ENCODE measurements at regions not wholly inside any gene's neighbourhood (a gene's known extent, or its start where the extent isn't known, plus 50 kb on each side); places are given as distances from the start of the nearest gene placed in this dataset.
"Not testable (repeated sequence)": the region's sequence is repeated elsewhere in the genome, so short reads cannot be mapped to it uniquely, and the experiment has no call there.

DNA sequence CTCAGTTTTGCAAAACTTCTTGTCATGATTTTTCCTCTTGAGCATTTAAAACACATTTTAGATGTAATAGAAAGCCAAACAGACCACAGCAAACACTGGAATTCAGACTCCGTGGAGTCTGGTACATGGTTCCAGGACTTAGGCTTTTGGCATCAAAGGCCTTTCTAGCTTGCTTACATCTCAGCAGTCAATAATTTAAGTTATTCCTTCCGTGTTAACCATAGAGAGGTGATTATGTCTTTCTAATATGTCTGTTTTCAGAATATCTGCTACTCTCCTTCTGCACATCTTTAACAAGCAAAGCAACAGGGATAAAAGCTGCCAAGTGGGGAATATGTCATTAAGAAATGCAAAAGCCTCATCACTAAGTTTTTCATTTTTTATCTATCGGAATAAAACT is 171.7 kb upstream of the CRBN start:
- Mint-ChIP-seq H3K9me3 (no peaks in the 10 kb centered on the region), H3K27ac (no peak overlapping the region), H3K4me1 (ENCODE audit: low read depth) (no peaks in the 10 kb centered on the region), H3K36me3 (ENCODE audit: low read depth) (no peaks in the 10 kb centered on the region), H3K27me3 (ENCODE audit: low read depth) (no peaks in the 10 kb centered on the region), H3K4me3 (ENCODE audit: low read depth) (no peak overlapping the region)
- intact Hi-C loops (cut with micrococcal nuclease): no loop called here
- DNase-seq (ENCODE audit: low spot score): no peak

DNA sequence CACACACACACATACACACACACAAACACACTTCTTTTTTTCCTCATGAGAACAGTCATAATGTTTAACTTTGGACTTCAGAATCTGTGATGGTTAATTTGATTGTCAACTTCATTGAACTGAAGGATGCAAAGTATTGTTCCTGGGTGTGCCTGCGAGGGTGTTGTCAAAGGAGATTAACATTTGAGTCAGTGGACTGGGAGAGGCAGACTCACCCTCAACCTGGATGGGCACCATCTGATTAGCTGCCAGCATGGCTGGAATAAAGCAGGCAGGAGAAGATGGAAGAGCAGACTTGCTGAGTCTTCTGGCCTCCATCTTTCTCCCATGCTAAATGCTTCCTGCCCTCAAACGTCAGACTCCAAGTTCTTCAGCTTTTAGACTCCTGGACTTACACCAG is 167.6 kb upstream of the CRBN start:
- H3K27me3 Mint-ChIP-seq (ENCODE audit: low read depth); intact Hi-C loops (cut with micrococcal nuclease); H3K4me1 Mint-ChIP-seq (ENCODE audit: low read depth); H3K36me3 Mint-ChIP-seq (ENCODE audit: low read depth); H3K4me3 Mint-ChIP-seq (ENCODE audit: low read depth); H3K27ac Mint-ChIP-seq; DNase-seq (ENCODE audit: low spot score); H3K9me3 Mint-ChIP-seq: not testable (repeated sequence)

DNA sequence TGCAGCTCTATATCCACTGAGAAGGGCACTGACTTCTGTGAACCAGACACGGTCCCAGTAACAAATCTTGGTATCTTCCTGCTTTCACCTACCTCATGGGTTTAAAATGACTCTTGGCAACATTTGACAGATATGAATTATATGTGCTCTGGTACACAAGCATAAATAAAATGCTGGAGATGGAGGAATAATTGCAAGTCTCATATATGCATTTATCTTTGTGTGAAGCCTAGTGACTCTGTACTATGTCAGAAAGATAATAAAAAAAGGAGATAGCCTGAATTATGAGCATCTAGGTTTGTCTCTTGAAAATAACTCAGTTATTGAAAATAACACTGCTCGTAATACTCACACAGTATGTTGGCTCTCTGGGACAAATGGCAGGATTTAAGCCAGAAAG is 167.1 kb upstream of the CRBN start:
- no peaks in the 10 kb centered on the region for H3K27me3 Mint-ChIP-seq (ENCODE audit: low read depth)
- no peaks in the 10 kb centered on the region for H3K36me3 Mint-ChIP-seq (ENCODE audit: low read depth)
- no peaks in the 10 kb centered on the region for H3K4me1 Mint-ChIP-seq (ENCODE audit: low read depth)
- intact Hi-C loops (cut with micrococcal nuclease): no loop called here
- no peaks in the 10 kb centered on the region for H3K9me3 Mint-ChIP-seq
- no peak overlapping the region for H3K4me3 Mint-ChIP-seq (ENCODE audit: low read depth)
- H3K27ac Mint-ChIP-seq: no peak overlapping the region
- DNase-seq (ENCODE audit: low spot score): no peak

- DNase-seq (ENCODE audit: low spot score): no peak
These were observed 162.7 kb upstream of the CRBN start for GRCh38 chr3:3342141-3342540.

GRCh38 chr3:3340965-3341895 is 161.7 kb upstream of the CRBN start:
- Mint-ChIP-seq H3K36me3 (ENCODE audit: low read depth) (no peaks in the 10 kb centered on the region), H3K4me1 (ENCODE audit: low read depth) (no peaks in the 10 kb centered on the region), H3K27me3 (ENCODE audit: low read depth) (no peaks in the 10 kb centered on the region), H3K9me3 (no peaks in the 10 kb centered on the region), H3K4me3 (ENCODE audit: low read depth) (no peak overlapping the region), H3K27ac (no peak overlapping the region)
- intact Hi-C loops (cut with micrococcal nuclease): no loop called here
- no peak for DNase-seq (ENCODE audit: low spot score)

More at GRCh38 chr3:3342141-3342540, 162.7 kb upstream of the CRBN start:
- Mint-ChIP-seq H3K27ac (no peak overlapping the region), H3K36me3 (ENCODE audit: low read depth) (no peaks in the 10 kb centered on the region), H3K9me3 (no peaks in the 10 kb centered on the region), H3K4me1 (ENCODE audit: low read depth) (no peaks in the 10 kb centered on the region), H3K27me3 (ENCODE audit: low read depth) (no peaks in the 10 kb centered on the region), H3K4me3 (ENCODE audit: low read depth) (no peak overlapping the region)
- intact Hi-C loops (cut with micrococcal nuclease): no loop called here

DNA sequence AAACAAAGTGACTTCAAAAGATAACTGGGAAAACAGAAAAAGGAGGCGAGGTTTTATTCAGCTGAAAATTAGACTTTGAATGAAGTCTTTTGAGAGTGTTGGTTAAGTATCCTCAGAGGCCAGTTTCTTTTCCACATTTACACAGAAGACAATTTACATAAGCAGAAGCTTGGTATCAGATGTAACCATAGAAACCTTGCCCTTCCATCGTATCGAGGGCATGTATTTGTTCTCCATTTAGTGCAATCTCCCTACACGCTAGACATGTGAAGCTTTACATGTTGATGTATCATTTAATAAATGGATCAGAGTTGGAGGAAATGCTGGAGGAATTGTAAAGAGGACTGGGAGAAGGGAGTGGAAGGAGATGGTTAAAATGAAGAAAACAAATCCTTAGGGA is 161.0 kb upstream of the CRBN start:
- H3K4me3 Mint-ChIP-seq (ENCODE audit: low read depth): no peak overlapping the region
- no peaks in the 10 kb centered on the region for H3K9me3 Mint-ChIP-seq
- intact Hi-C loops (cut with micrococcal nuclease): no loop called here
- H3K4me1 Mint-ChIP-seq (ENCODE audit: low read depth): no peaks in the 10 kb centered on the region
- no peaks in the 10 kb centered on the region for H3K27me3 Mint-ChIP-seq (ENCODE audit: low read depth)
- DNase-seq (ENCODE audit: low spot score): no peak
- no peaks in the 10 kb centered on the region for H3K36me3 Mint-ChIP-seq (ENCODE audit: low read depth)
- no peak overlapping the region for H3K27ac Mint-ChIP-seq

GRCh38 chr3:3335903-3336302 is 156.4 kb upstream of the CRBN start:
- Mint-ChIP-seq H3K4me3 (ENCODE audit: low read depth) (no peak overlapping the region), H3K27me3 (ENCODE audit: low read depth) (no peaks in the 10 kb centered on the region), H3K27ac (no peak overlapping the region), H3K4me1 (ENCODE audit: low read depth) (no peaks in the 10 kb centered on the region), H3K36me3 (ENCODE audit: low read depth) (no peaks in the 10 kb centered on the region), H3K9me3 (no peaks in the 10 kb centered on the region)
- DNase-seq (ENCODE audit: low spot score): no peak
- intact Hi-C loops (cut with micrococcal nuclease): no loop called here

GRCh38 chr3:3334491-3334890 is 155.0 kb upstream of the CRBN start:
- intact Hi-C loops (cut with micrococcal nuclease): no loop called here
- H3K4me3 Mint-ChIP-seq (ENCODE audit: low read depth): no peak overlapping the region
- no peak for DNase-seq (ENCODE audit: low spot score)
- no peaks in the 10 kb centered on the region for H3K9me3 Mint-ChIP-seq
- no peaks in the 10 kb centered on the region for H3K36me3 Mint-ChIP-seq (ENCODE audit: low read depth)
- no peaks in the 10 kb centered on the region for H3K4me1 Mint-ChIP-seq (ENCODE audit: low read depth)
- H3K27ac Mint-ChIP-seq: no peak overlapping the region
- no peaks in the 10 kb centered on the region for H3K27me3 Mint-ChIP-seq (ENCODE audit: low read depth)

DNA sequence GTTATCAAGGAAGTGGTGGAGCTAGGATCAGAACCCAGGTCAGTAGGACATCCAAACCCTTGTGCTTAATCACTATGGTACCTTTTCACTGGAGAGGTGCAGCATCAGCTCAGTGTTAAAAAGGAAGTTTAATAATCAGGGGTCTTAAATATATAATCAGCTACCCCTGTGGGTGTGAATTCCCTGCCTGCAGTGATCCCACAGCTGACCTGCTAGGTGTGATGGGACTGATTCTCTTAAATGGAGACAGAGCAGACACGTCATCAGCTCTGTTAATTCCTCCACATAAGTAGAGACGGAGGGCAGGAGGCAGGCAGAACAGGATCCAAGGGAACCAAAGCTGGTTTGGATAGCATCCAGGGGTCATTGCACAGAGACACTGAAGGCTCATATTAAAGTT is 154.1 kb upstream of the CRBN start:
- no peaks in the 10 kb centered on the region for H3K9me3 Mint-ChIP-seq
- H3K36me3 Mint-ChIP-seq (ENCODE audit: low read depth): no peaks in the 10 kb centered on the region
- no peak overlapping the region for H3K27ac Mint-ChIP-seq
- H3K27me3 Mint-ChIP-seq (ENCODE audit: low read depth): no peaks in the 10 kb centered on the region
- no peak for DNase-seq (ENCODE audit: low spot score)
- intact Hi-C loops (cut with micrococcal nuclease): no loop called here
- no peaks in the 10 kb centered on the region for H3K4me1 Mint-ChIP-seq (ENCODE audit: low read depth)
- no peak overlapping the region for H3K4me3 Mint-ChIP-seq (ENCODE audit: low read depth)

- intact Hi-C loops (cut with micrococcal nuclease): no loop called here
- Mint-ChIP-seq H3K9me3 (no peaks in the 10 kb centered on the region), H3K27me3 (ENCODE audit: low read depth) (no peaks in the 10 kb centered on the region), H3K27ac (no peak overlapping the region), H3K4me1 (ENCODE audit: low read depth) (no peaks in the 10 kb centered on the region), H3K4me3 (ENCODE audit: low read depth) (no peak overlapping the region), H3K36me3 (ENCODE audit: low read depth) (no peaks in the 10 kb centered on the region)
- no peak for DNase-seq (ENCODE audit: low spot score)
These were observed 137.0 kb upstream of the CRBN start for GRCh38 chr3:3316521-3316920.

- DNase-seq (ENCODE audit: low spot score): no peak
- no peaks in the 10 kb centered on the region for H3K9me3 Mint-ChIP-seq
- no peaks in the 10 kb centered on the region for H3K36me3 Mint-ChIP-seq (ENCODE audit: low read depth)
- H3K4me3 Mint-ChIP-seq (ENCODE audit: low read depth): no peak overlapping the region
- no peak overlapping the region for H3K27ac Mint-ChIP-seq
- H3K4me1 Mint-ChIP-seq (ENCODE audit: low read depth): no peaks in the 10 kb centered on the region
- intact Hi-C loops (cut with micrococcal nuclease): no loop called here
- no peaks in the 10 kb centered on the region for H3K27me3 Mint-ChIP-seq (ENCODE audit: low read depth)
These were observed 136.4 kb upstream of the CRBN start for GRCh38 chr3:3315846-3316245.

GRCh38 chr3:3309887-3310286 is 130.4 kb upstream of the CRBN start:
- intact Hi-C loops (cut with micrococcal nuclease): no loop called here
- H3K9me3 Mint-ChIP-seq: no peaks in the 10 kb centered on the region
- peaks cover 4% of the 10 kb centered on the region for H3K27me3 Mint-ChIP-seq (ENCODE audit: low read depth)
- no peaks in the 10 kb centered on the region for H3K36me3 Mint-ChIP-seq (ENCODE audit: low read depth)
- no peak overlapping the region for H3K4me3 Mint-ChIP-seq (ENCODE audit: low read depth)
- no peak overlapping the region for H3K27ac Mint-ChIP-seq
- DNase-seq (ENCODE audit: low spot score): no peak
- no peaks in the 10 kb centered on the region for H3K4me1 Mint-ChIP-seq (ENCODE audit: low read depth)

DNA sequence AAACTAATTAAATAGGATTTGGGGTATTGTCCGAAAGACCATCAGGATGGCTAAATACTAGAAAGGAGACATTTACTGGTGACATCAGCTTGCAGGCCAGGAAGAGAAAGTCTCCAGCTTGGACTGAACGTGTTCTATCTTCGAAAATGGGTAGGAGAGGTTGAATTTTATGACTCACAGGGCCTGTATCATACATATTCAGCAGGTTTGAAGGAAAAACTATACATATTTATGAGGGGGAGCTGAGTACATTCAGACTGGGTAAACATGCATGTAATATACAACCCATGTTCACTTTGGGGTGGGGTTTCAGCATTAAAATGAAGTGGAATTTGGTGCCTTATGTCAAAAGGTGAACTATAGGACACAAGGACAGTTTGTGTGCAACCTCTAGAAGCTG is 129.3 kb upstream of the CRBN start:
- intact Hi-C loops (cut with micrococcal nuclease): no loop called here
- H3K4me1 Mint-ChIP-seq (ENCODE audit: low read depth): no peaks in the 10 kb centered on the region
- DNase-seq (ENCODE audit: low spot score): no peak
- no peaks in the 10 kb centered on the region for H3K9me3 Mint-ChIP-seq
- no peak overlapping the region for H3K27ac Mint-ChIP-seq
- no peaks in the 10 kb centered on the region for H3K36me3 Mint-ChIP-seq (ENCODE audit: low read depth)
- H3K27me3 Mint-ChIP-seq (ENCODE audit: low read depth): peaks cover 4% of the 10 kb centered on the region
- H3K4me3 Mint-ChIP-seq (ENCODE audit: low read depth): no peak overlapping the region

- no peaks in the 10 kb centered on the region for H3K4me1 Mint-ChIP-seq (ENCODE audit: low read depth)
- H3K36me3 Mint-ChIP-seq (ENCODE audit: low read depth): no peaks in the 10 kb centered on the region
- H3K9me3 Mint-ChIP-seq: no peaks in the 10 kb centered on the region
- intact Hi-C loops (cut with micrococcal nuclease): no loop called here
- peaks cover 4% of the 10 kb centered on the region for H3K27me3 Mint-ChIP-seq (ENCODE audit: low read depth)
- H3K4me3 Mint-ChIP-seq (ENCODE audit: low read depth): no peak overlapping the region
- H3K27ac Mint-ChIP-seq: no peak overlapping the region
- DNase-seq (ENCODE audit: low spot score): no peak
These were observed 128.0 kb upstream of the CRBN start for GRCh38 chr3:3307491-3307890.

Data from activated T-helper 2 cell treated with anti-CD3 and anti-CD28 coated beads, Interferon-gamma antibody, Interleukin-2, Interleukin-4, amounts not matched to agents 10 μg/mL and 5 μg/mL and 100 μg/mL, durations not matched to agents 14 hours and 24 hours and 36 hours (primary cell).